HG03558 (cell line): ENCODE measurements at regions not wholly inside any gene's neighbourhood (a gene's known extent, or its start where the extent isn't known, plus 50 kb on each side); places are given as distances from the start of the nearest gene placed in this dataset.
"Not testable (repeated sequence)": the region's sequence is repeated elsewhere in the genome, so short reads cannot be mapped to it uniquely, and the experiment has no call there.

Experiments used
- ATAC-seq: cut with Tn5 transposase; IDR thresholded peaks from one replicate; pipeline ENCODE4 v1.9.1; 2021; ENCODE audit warnings: moderate number of reproducible peaks; ENCODE audit not compliant: unreplicated experiment; ENCODE audit errors: extremely low read depth

DNA sequence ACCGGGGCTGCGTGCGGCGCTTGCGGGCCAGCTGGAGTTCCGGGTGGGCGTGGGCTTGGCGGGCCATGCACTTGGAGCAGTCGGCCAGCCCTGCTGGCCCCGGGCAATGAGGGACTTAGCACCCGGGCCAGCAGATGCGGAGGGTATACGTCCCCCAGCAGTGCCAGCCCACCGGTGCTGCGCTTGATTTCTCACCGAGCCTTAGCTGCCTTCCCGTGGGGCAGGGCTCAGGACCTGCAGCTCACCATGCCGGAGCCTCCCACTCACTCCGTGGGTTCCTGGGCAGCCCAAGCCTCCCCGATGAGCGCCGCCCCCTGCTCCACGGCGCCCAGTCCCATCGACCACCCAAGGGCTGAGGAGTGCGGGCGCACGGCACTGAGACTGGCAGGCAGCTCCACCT lies 51.4 kb upstream of the INPP4B start:
- not testable (repeated sequence) for ATAC-seq

DNA sequence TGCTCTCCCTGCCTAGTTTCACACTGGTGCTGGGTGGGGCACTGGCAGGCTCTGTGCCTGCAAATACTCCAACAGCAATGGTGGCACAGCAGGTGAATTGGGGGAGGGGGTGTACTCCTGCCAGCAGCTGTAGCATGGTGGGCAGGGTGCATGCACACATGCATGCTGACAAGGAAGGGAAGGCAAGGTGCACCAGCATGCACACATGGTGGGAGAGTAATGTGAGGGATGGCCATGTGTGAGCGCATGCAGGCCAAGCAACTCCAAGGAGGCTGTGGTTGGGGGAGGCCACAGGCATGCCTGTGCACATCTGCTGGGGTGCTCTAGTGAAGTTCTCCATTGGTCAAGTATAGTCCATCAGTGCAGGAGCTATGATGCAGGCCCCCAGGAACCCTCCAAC lies 54.5 kb upstream of the INPP4B start:
- no peak for ATAC-seq

DNA sequence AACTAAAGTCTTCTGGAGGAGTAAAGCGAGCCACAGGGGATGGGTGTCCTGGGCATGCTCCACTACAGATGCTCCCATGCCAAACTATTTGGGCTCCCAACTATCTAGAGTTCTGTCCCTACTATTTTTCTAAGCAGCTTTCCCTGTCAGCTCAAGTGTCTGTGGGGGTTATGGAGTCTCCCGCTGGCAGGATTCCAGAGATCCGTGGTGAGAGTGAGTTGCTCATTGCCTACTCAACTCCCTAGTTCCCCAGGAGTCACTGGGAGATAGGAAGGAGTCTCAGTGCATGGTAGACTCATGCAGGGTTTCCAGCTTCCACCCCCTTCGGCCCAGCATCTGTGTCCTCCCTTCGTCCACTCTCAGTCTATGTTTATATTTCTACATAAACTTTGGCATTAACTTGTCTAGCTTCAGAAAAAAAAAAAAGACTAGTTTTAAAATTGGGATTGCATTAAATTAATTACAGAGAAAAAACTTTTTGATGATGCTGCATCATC lies 55.1 kb upstream of the INPP4B start:
- ATAC-seq = no peak

DNA sequence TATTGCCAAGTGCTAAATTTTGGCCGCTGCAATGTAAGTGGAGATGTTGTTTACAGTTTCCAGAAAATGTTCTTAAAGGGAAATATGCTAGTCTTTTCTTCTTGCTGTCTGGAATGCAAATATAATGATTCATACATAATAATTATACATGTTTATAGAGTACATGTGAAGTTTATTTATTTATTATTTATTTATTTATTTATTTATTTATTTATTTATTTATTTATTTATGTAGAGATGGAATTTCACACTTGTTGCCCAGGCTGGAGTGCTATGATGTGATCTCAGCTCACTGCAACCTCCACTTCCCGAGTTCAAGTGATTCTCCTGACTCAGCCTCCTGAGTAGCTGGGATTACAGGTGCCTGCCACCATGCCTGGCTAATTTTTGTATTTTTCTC lies 57.5 kb upstream of the INPP4B start:
- not testable (repeated sequence) for ATAC-seq

DNA sequence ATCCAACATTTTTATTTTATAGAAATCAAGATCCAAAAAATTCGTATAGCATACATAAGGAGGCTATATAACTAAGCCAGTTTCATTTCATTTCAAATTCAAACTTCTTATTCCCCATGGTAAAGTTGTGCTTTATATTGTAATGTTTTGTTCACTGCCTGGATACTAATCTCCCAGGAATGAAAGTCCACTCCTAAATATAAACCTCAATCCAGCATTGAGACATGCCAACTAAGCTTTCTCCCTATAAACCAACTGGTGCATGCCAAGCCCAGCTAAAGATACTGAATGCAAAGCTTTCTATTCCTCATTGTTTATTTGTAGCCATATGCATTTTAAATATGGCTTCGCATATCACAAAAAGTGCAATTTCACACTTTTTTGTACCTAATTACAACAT lies 63.8 kb upstream of the INPP4B start:
- no peak for ATAC-seq

DNA sequence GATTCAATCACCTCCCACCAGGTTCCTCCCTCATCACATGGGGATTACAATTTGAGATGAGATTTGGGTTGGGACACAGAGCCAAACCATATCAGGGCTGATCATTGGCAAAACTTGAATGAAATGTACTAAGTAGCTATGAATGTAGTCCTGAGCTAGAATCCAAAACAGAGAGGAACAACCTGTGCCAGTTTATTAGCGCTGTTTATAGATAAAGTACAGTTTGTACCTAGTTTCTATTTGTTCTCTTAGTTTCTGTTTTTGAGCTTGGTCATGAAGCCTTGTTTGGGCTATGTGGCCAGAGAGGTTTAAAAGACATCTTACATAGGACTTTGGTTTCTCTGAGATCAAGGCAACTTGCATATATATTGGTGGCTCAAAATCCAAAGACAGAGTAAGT lies 66.9 kb upstream of the INPP4B start:
- ATAC-seq = no peak

DNA sequence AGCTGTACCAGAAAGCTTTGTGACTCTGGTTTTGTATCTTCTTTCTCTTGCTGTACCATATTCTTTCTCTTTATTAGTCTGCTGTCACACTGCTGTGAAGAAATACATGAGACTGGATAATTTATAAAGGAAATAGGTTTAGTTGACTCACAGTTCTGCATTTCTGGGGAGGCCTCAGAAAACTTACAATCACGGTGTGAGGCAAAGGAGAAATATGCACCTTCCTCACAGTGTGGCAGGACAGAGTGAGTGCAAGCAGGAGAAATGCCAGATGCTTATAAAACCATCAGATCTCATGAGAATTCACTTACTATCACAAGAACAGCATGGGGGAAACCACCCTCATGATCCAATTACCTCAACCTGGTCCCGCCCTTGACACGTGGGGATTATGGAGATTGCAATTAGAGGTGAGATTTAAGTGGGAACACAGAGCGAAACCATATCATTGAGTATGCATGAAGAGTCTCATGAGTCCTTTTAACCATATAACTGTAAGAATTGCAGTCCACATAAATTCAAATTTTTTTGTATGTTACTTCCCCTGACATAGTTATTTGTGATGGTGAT lies 67.4 kb upstream of the INPP4B start:
- ATAC-seq = no peak

DNA sequence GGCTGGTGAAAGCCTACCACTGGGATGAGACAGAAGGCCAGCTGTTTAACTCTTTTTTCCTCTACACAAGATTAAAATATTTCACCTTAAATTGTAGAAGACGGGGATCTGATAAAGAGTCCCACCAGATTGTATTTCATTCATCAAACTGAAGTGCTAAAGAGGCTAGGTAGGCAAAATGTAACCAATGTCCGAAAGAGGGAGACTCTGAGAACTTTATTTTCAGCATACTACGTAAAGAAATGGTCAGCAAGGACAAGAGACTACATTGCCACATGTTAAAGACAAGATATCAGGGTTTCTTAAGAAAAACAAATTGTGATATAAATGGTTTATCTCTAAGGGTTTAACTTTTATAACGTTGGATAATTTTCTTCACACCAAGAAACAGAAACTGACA lies 71.6 kb upstream of the INPP4B start:
- ATAC-seq = no peak

DNA sequence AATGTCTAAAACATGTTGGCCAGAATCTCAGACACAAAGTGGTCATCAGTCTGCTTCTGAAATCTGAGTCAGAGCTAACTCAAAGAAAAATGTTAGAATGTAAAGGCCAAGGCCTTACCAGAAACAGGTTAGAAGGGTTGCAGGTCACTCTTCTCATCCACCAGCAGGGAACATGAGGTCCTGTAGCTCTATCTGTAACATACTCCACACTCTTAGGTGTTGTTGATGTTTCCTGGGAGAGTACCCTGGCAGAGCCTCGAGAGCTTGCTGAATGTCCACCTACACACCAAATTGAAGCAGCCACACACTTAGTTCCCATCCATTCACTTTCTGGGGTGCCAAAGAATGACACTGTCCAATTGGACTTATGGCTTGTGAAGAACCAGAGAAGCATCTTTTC lies 76.6 kb upstream of the INPP4B start:
- ATAC-seq = no peak

DNA sequence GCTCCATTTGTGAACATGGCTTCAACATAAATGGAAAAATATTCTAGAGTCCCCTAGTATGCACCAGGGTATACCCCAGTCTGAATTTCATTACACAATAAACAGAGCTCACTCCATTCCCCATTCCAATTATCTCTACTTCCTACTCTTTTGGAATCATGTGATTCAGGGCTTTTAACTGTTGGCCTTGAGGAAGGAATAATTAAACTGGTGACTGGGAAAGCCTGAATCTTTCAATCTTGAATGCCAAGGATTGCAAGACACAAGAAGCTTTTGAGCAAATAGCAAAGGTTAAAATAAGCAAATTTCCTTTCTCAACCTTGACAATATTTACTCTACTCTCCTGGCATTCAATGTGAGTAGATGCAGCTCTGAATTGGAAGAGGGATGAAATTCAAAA lies 77.5 kb upstream of the INPP4B start:
- ATAC-seq = no peak

DNA sequence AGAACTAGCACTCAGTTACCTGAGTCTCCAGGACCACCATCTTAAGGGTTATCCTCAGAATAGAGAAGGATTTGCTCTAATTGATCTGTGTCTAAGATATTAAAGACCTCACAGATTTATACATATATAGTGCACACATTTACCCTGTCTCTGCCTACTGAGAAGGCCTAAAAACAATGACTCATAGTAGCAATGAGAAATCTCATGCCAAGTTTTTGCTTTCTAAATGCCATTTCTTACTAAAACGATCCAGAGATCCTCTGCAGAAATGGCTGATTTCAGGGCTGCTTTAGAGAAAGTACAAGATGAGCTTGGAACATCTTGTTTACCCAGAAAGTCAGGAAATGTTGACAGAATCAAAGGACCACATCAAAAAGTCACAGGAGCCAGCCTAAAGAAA lies 79.1 kb upstream of the INPP4B start:
- no peak for ATAC-seq

DNA sequence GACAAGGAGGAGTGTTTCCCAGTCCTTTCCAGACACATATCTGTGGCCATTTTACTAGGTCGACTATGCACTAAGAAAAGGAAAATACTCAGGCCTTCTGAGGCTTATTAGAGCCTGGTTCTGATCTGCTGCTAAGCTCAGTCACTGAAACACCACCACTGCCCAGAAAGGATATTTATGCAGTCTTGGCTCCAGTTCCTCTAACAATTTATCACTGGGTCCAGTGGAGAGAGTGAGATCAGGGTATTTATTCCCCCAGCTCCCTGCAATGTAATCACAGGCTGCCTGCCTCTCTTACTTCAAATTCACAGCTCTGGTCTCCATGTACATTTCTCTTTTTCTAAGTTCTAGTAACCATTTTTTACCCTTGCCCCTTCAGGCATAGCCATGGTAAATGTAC lies 81.6 kb upstream of the INPP4B start:
- no peak for ATAC-seq

DNA sequence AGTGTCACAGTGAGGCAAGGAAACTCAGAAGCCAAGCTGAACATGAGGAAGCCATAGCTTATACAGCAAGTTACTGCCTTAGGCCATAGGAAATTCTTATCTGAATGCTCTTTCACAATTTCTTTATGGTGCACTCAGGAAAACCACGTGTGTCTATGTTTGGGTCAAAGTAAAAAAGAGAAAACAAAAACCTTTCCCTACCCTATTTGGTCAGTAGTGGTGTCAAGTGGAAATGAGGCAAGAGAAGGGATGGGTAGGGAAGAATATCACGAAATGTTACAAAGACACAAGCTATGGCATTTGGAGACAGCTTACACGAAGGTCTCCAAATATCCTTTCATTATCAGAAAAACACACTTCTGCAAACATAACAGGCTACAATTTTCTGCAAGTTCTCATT lies 83.4 kb upstream of the INPP4B start:
- no peak for ATAC-seq

DNA sequence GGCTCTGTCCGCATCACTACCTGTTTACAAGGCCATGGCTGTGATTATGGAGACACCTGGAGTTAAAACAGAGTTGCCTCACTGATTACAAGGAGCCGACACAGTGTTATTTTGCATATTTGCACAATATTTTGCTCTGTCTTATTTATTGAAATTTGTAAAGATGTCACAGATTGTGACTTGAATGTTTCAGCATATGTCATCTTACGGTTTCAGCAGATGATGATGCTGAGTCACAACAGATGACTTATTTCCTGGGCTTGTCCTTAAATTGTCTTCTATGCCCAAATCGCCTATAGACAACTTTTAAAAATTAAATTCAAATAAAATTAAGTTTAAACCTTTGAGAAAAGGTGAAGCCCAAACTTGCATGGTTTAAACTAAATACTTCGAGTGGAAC lies 87.1 kb upstream of the INPP4B start:
- no peak for ATAC-seq

DNA sequence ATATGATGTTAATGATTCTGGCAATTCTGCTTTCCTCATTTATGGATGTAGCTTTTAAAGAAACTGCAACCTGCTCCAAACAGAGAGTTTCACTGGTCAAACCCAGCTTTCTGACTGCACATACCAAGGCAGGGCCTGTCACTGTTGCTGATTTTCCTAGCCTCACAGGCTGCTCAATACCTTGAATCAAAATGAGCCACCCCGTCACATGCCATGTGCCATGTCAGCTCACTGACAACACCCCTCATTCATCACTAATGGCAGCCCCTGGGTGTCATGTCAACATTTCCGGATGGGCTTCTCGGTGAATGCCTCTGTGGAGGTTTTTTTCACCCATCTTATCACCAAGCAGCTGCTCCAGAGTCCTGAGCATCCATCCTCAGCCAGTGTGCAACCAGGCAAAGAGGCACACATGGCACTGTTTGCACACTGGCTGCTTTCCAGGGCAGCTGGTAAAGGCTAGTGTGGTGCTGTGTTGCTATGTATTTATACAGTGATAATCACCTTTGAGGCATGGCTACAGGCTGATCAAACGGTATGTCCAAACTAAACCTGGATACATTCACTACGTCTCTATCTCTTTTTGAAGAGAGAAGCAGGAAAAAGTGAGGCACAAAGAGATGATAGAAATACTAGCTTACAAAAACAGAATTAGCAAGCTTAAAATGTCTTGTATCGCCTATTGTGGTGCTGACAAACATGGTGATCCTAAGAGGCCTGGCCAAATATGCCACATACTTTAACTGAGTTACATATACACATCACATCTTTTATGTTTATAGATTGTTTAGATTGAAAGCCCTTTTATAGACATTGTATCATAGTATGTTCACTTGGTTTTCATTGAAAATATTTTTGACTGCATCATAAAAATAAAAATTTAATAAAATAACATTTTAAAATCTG lies 94.6 kb upstream of the INPP4B start:
- ATAC-seq = no peak

DNA sequence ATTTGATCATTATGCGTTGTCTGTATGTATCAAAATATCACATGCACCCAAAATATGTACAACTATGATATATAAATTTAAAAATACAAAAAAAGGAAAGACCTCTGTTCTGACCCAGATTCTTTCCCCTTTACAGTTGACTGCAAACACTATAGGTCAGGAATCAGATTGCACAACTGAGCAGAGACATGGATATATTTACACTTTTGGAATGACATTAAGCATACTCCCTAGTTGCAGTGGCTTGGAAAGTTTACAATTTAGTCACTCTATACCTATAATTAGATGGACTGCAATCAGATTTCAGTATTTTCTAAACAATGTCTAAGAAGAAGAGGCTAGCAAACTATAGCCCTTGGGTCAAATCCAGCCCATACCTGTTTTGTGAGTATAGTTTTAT lies 98.5 kb upstream of the INPP4B start:
- ATAC-seq = no peak

DNA sequence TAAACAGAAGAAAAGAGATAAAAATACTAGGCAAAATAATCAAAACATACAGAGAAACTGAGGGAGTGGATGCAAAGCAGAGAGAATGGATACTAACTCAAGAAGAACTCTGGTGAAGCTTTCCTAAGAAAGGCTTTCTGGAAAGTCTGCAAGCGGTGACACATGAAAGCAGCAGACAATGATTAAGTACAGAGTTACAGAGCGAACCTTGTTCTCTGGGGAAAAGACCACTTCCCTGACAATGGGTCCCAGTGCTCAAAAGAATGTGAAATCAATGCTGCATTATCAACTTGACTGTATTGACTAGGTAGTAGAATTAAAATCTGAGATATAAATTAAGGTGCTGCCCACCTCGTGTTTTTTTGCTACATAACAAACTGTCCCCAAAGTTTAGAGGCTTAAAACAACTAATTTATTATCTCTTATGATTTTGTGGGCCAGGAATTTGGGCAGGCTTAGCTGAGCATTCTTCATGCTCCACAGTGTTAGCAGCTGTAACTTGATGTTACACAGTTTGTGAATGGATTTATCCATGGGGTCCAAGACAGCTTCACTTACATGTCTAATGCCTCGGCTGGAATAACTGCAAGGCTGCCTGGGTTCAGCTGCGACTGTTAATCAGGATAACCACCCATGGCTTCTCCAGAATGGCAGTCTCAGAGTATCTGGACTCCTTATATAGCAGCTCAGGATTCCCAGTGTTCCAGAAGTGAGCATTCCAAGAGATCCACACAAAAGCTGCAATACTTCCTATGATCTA lies 106.9 kb upstream of the INPP4B start:
- no peak for ATAC-seq

DNA sequence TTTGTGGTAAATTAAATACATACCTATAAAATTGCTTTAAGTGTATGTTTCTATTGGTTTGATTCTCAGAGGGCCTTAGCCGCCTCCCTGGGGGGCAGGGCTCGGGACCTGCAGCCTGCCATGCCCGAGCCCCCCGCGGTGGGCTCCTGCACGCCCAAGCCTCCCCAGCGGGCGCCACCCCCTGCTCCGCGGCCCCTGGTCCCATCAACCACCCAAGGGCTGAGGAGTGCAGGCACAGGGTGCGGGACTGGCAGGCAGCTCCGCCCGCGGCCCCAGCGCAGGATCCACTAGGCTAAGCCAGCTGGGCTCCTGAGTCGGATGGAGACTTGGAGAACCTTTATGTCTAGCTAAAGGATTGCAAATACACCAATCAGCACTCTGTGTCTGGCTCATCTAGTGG lies 108.3 kb upstream of the INPP4B start:
- no peak for ATAC-seq

DNA sequence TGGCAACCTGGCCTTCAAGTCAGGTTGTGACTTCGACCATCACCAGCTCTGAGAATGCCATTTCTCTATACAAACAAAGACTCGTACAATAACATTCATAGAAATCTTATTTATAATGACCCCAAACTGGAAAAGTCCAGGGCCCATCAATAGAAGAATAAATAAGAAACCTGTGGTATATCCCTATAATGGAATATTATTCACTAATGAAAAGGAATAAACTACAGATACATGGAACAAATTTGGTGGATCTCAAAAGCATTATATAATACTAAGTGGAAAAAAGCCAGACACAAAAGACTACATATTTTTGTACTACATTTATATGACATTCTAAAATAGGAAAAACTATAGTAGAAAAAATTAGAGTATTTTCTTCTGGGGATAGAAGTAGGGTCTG lies 109.4 kb upstream of the INPP4B start:
- ATAC-seq = no peak

DNA sequence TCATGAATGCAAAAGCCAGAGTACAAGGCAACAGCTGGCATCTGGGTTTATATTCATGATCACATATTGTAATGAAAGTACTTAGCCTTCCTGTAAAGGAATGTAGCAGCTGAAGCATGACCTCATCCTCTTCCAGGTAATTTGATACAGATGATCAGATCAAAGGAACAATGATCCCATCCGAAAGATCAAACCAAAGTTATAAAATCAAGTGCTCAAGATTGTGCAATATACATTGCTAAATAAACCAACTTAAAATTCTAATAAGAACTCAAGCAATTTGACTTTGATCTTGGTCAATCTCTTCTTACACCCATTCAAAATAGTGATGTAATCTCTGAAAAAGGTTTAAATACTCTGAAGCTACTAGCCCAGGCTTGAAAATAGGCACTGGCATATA lies 113.1 kb upstream of the INPP4B start:
- ATAC-seq = no peak

DNA sequence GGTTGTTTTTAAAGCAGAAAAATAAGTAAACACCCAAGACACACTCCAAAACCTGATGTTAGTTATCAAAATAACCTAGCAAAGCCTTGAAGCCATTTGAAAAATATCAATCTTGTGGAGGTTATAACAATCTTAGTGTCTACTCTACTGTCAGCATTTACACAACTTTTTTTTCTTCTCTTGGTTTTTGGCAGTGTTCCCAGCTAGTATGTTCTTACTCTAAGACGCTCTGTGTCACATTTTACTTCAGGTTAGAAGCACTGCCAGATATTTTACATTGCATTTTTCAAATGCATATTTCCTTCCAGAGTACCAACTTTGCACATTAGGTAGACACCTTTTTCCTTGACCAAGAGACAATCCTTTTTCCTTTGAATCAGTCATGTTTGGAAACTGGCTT lies 114.0 kb upstream of the INPP4B start:
- ATAC-seq = no peak
